ENCODE measurements at regions not wholly inside any gene's neighbourhood (a gene's known extent, or its start where the extent isn't known, plus 50 kb on each side); places are given as distances from the start of the nearest gene placed in this dataset.

GRCh38 chr3:18625085-18625484 is 199.9 kb upstream of the SATB1 start:
- Histone ChIP-seq H3K4me3 (no peak overlapping the region), H3K4me1 (no peaks in the 10 kb centered on the region), H3K27me3 (no peaks in the 10 kb centered on the region), H3K27ac (no peak overlapping the region), H3K9me3 (no peaks in the 10 kb centered on the region), H3K36me3 (no peaks in the 10 kb centered on the region)
- no peak for DNase-seq
- TF ChIP-seq CTCF (IDR thresholded peaks at IDR 0.05): no peak
- TF ChIP-seq POLR2A (IDR thresholded peaks at IDR 0.05): no peak

GRCh38 chr3:18623220-18623619 is 198.1 kb upstream of the SATB1 start:
- H3K4me1 ChIP-seq: no peaks in the 10 kb centered on the region
- DNase-seq: no peak
- no peaks in the 10 kb centered on the region for H3K36me3 ChIP-seq
- no peak overlapping the region for H3K4me3 ChIP-seq
- no peak overlapping the region for H3K27ac ChIP-seq
- TF ChIP-seq POLR2A (IDR thresholded peaks at IDR 0.05) (no peak), CTCF (IDR thresholded peaks at IDR 0.05) (no peak)
- H3K27me3 ChIP-seq: no peaks in the 10 kb centered on the region
- H3K9me3 ChIP-seq: no peaks in the 10 kb centered on the region

- Histone ChIP-seq H3K4me1 (no peaks in the 10 kb centered on the region), H3K4me3 (no peak overlapping the region), H3K36me3 (no peaks in the 10 kb centered on the region), H3K9me3 (no peaks in the 10 kb centered on the region), H3K27me3 (no peaks in the 10 kb centered on the region), H3K27ac (no peak overlapping the region)
- no peak for DNase-seq
- TF ChIP-seq CTCF (IDR thresholded peaks at IDR 0.05) (no peak), POLR2A (IDR thresholded peaks at IDR 0.05) (no peak)
Measured at GRCh38 chr3:18618723-18619122, 193.6 kb upstream of the SATB1 start.

GRCh38 chr3:18611991-18612390 is 186.9 kb upstream of the SATB1 start:
- DNase-seq: no peak
- no peaks in the 10 kb centered on the region for H3K4me1 ChIP-seq
- no peak overlapping the region for H3K27ac ChIP-seq
- no peaks in the 10 kb centered on the region for H3K27me3 ChIP-seq
- H3K4me3 ChIP-seq: no peak overlapping the region
- TF ChIP-seq CTCF (IDR thresholded peaks at IDR 0.05): no peak
- H3K9me3 ChIP-seq: peaks cover 0 to 5% (median 0%) of the 10 kb centered on the region in 4 donors
- no peaks in the 10 kb centered on the region for H3K36me3 ChIP-seq

GRCh38 chr3:18609187-18609586 is 184.0 kb upstream of the SATB1 start:
- no peak for TF ChIP-seq CTCF (IDR thresholded peaks at IDR 0.05)
- TF ChIP-seq POLR2A (IDR thresholded peaks at IDR 0.05): no peak
- Histone ChIP-seq H3K4me1 (no peaks in the 10 kb centered on the region), H3K27me3 (no peaks in the 10 kb centered on the region), H3K4me3 (no peak overlapping the region), H3K36me3 (no peaks in the 10 kb centered on the region), H3K27ac (no peak overlapping the region), H3K9me3 (peaks cover 0 to 5% (median 0%) of the 10 kb centered on the region in 4 donors)
- DNase-seq: no peak

- Histone ChIP-seq H3K9me3 (no peaks in the 10 kb centered on the region), H3K4me1 (no peaks in the 10 kb centered on the region), H3K4me3 (no peak overlapping the region), H3K27me3 (no peaks in the 10 kb centered on the region), H3K36me3 (no peaks in the 10 kb centered on the region), H3K27ac (no peak overlapping the region)
- DNase-seq: no peak
- TF ChIP-seq POLR2A (IDR thresholded peaks at IDR 0.05) (no peak), CTCF (IDR thresholded peaks at IDR 0.05) (no peak)
Measured at GRCh38 chr3:18597919-18598318, 172.8 kb upstream of the SATB1 start.

Measured in Peyer's patch (tissue), 4 donors.